ENCODE measurements at regions not wholly inside any gene's neighbourhood (a gene's known extent, or its start where the extent isn't known, plus 50 kb on each side); places are given as distances from the start of the nearest gene placed in this dataset.
A peak's percentile ranks its signal among the peaks of the same experiment; 100 is the strongest.

- TF ChIP-seq EZH2 (IDR thresholded peaks at IDR 0.05; ENCODE audit: borderline replicate concordance, control insufficient read depth, low read depth, low read length) (no peak), FOS (IDR thresholded peaks at IDR 0.05; ENCODE audit: borderline replicate concordance, extremely low read depth, insufficient read length) (no peak), SP1 (IDR thresholded peaks at IDR 0.05; ENCODE audit: low read depth, low read length) (no peak), SUPT20H (IDR thresholded peaks at IDR 0.05; ENCODE audit: borderline replicate concordance, control insufficient read depth, low read depth, low read length) (no peak), GABPA (IDR thresholded peaks at IDR 0.05; ENCODE audit: low read depth) (no peak), ZSCAN29 (IDR thresholded peaks at IDR 0.05) (no peak), CBFB (IDR thresholded peaks at IDR 0.05; ENCODE audit: low read depth) (no peak)
Observed at GRCh38 chr3:102229062-102229655, 205.7 kb upstream of the ZPLD1 start (continued).

GRCh38 chr3:102230057-102230456, 204.8 kb upstream of the ZPLD1 start:
- TF ChIP-seq PRDM15 (CRISPR knock-in tag; IDR thresholded peaks at IDR 0.05) (no peak), PKNOX1 (IDR thresholded peaks at IDR 0.05) (peak; percentile 72)

More at GRCh38 chr3:102230057-102230456, 204.8 kb upstream of the ZPLD1 start:
- Histone ChIP-seq H3K4me2 (ENCODE audit: control insufficient read depth, insufficient read depth) (no peak overlapping the region), H2AFZ (ENCODE audit: control insufficient read depth, low read depth, low read length) (no peak overlapping the region), H3K36me3 (ENCODE audit: control insufficient read depth in 2 of 2, insufficient read depth in 2 of 2, low read length in 1 of 2) (no peaks in the 10 kb centered on the region), H3K9ac (ENCODE audit: control insufficient read depth, insufficient read depth, low read length) (no peak overlapping the region), H3K4me3 (no peak overlapping the region), H3K4me1 (ENCODE audit: control insufficient read depth, insufficient read depth, low read length) (peaks cover 9% of the 10 kb centered on the region; the same call in 1 of the 2 replicates), H3K27ac (ENCODE audit: control insufficient read depth, insufficient read depth) (no peak overlapping the region), H3K79me2 (ENCODE audit: control insufficient read depth, insufficient read depth, low read length) (no peaks in the 10 kb centered on the region), H3K9me3 (replicated peaks; ENCODE audit: control insufficient read depth, insufficient read depth, low read length) (no peaks in the 10 kb centered on the region), H3K27me3 (replicated peaks in 1 of 2; ENCODE audit: control insufficient read depth in 2 of 2, insufficient read depth in 2 of 2, low read length in 1 of 2) (no peaks in the 10 kb centered on the region), H4K20me1 (ENCODE audit: control insufficient read depth, insufficient read depth) (no peaks in the 10 kb centered on the region)
- ChIA-PET RAD21 (ENCODE audit: unreplicated experiment) (interaction anchor here (0.6 to 13.0 kb wide), 15 partner anchors 8 to 566 kb away, joined by 3 to 659 read pairs (median 6); partner anchors contain the start of gene CEP97), SMC1A (ENCODE audit: uncharacterized antibody, unreplicated experiment) (interaction anchor here (0.6 to 10.9 kb wide), 23 partner anchors 9 to 731 kb away, joined by 3 to 949 read pairs (median 5); partner anchors contain the start of gene NXPE3), CTCF (interaction anchor here (0.6 to 15.2 kb wide), 33 partner anchors 10 to 1021 kb away, joined by 3 to 1057 read pairs (median 5); no protein-coding TSS in a partner anchor), POLR2A (no interaction called here)
- 52% methylated on average over 2 of the region's 2 CpGs for WGBS (ENCODE audit: insufficient coverage, insufficient replicate concordance, low lambda C conversion rate, missing lambda C conversion rate)
- no TSS peak for BruUV-seq (replicated peaks)
- FAIRE-seq (no peak), ATAC-seq (no peak), DNase-seq (ENCODE audit: low read depth, low spot score) (no peak)
- intact Hi-C loops (cut with micrococcal nuclease; ENCODE audit: unreplicated experiment) = no loop called here
- in situ Hi-C loops (cut with MboI) = no loop called here
